ENCODE measurements at regions not wholly inside any gene's neighbourhood (a gene's known extent, or its start where the extent isn't known, plus 50 kb on each side); places are given as distances from the start of the nearest gene placed in this dataset.

- TF ChIP-seq CTCF (IDR thresholded peaks at IDR 0.05) = no peak
- ATAC-seq = no peak
- intact Hi-C loops (cut with DNase I) = no loop called here
- Histone ChIP-seq H3K27ac (no peak overlapping the region), H3K36me3 (no peaks in the 10 kb centered on the region), H3K4me3 (no peak overlapping the region), H3K27me3 (no peaks in the 10 kb centered on the region), H3K4me1 (no peaks in the 10 kb centered on the region), H3K9me3 (no peaks in the 10 kb centered on the region)
- no peak for DNase-seq
Observed at GRCh38 chr2:53312721-53313120, 454.9 kb upstream of the CHAC2 start.

GRCh38 chr2:53312181-53312580, 455.4 kb upstream of the CHAC2 start:
- ATAC-seq (no peak), DNase-seq (no peak)
- Histone ChIP-seq H3K27me3 (no peaks in the 10 kb centered on the region), H3K4me3 (no peak overlapping the region), H3K27ac (no peak overlapping the region), H3K9me3 (no peaks in the 10 kb centered on the region), H3K36me3 (no peaks in the 10 kb centered on the region), H3K4me1 (no peaks in the 10 kb centered on the region)
- no peak for TF ChIP-seq CTCF (IDR thresholded peaks at IDR 0.05)
- intact Hi-C loops (cut with DNase I) = no loop called here

- ATAC-seq (no peak), DNase-seq (no peak)
- H3K27me3 ChIP-seq = no peaks in the 10 kb centered on the region
- intact Hi-C loops (cut with DNase I) = no loop called here
- H3K27ac ChIP-seq = no peak overlapping the region
- no peak for TF ChIP-seq CTCF (IDR thresholded peaks at IDR 0.05)
- no peaks in the 10 kb centered on the region for H3K36me3 ChIP-seq
- H3K4me1 ChIP-seq = no peaks in the 10 kb centered on the region
- no peak overlapping the region for H3K4me3 ChIP-seq
- H3K9me3 ChIP-seq = no peaks in the 10 kb centered on the region
Observed at GRCh38 chr2:53303012-53303578, 464.5 kb upstream of the CHAC2 start.

GRCh38 chr2:53302455-53302854, 465.1 kb upstream of the CHAC2 start:
- no peak for TF ChIP-seq CTCF (IDR thresholded peaks at IDR 0.05)
- DNase-seq (no peak), ATAC-seq (no peak)
- Histone ChIP-seq H3K27ac (no peak overlapping the region), H3K36me3 (no peaks in the 10 kb centered on the region), H3K4me1 (no peaks in the 10 kb centered on the region), H3K27me3 (no peaks in the 10 kb centered on the region), H3K4me3 (no peak overlapping the region), H3K9me3 (no peaks in the 10 kb centered on the region)
- intact Hi-C loops (cut with DNase I) = no loop called here

GRCh38 chr2:53289309-53290006, 478.1 kb upstream of the CHAC2 start:
- TF ChIP-seq CTCF (IDR thresholded peaks at IDR 0.05) = no peak
- no peaks in the 10 kb centered on the region for H3K27me3 ChIP-seq
- no peak overlapping the region for H3K27ac ChIP-seq
- ATAC-seq (no peak), DNase-seq (no peak)
- no peaks in the 10 kb centered on the region for H3K36me3 ChIP-seq
- H3K4me3 ChIP-seq = no peak overlapping the region
- no peaks in the 10 kb centered on the region for H3K9me3 ChIP-seq
- intact Hi-C loops (cut with DNase I) = no loop called here
- no peaks in the 10 kb centered on the region for H3K4me1 ChIP-seq
